ENCODE measurements at regions not wholly inside any gene's neighbourhood (a gene's known extent, or its start where the extent isn't known, plus 50 kb on each side); places are given as distances from the start of the nearest gene placed in this dataset.

GRCh38 chr19:34588249-34588648 is 88.7 kb downstream of the SCGB2B2 start:
- no peak for TF ChIP-seq CTCF (IDR thresholded peaks at IDR 0.05)
- TF ChIP-seq POLR2AphosphoS5 (IDR thresholded peaks at IDR 0.05), result no peak
- TF ChIP-seq EP300 (IDR thresholded peaks at IDR 0.05), result no peak
- TF ChIP-seq POLR2A (IDR thresholded peaks at IDR 0.05), result no peak

Data from stomach (tissue), 4 donors.